ENCODE measurements at regions not wholly inside any gene's neighbourhood (a gene's known extent, or its start where the extent isn't known, plus 50 kb on each side); places are given as distances from the start of the nearest gene placed in this dataset.

GRCh38 chr1:115450501-115451040, 112.5 kb upstream of the NGF start:
- H3K9me3 ChIP-seq: no peaks in the 10 kb centered on the region
- no peak overlapping the region for H3K4me3 ChIP-seq (ENCODE audit: low read depth in 2 of 2, low read length in 1 of 2)
- H4K20me1 ChIP-seq (ENCODE audit: insufficient read depth): no peaks in the 10 kb centered on the region
- no peak overlapping the region for H3K4me2 ChIP-seq
- no peaks in the 10 kb centered on the region; the same call in 1 of the 2 replicates for H3K9me2 ChIP-seq
- no peaks in the 10 kb centered on the region for H3K79me2 ChIP-seq (ENCODE audit: insufficient read depth)
- no peaks in the 10 kb centered on the region for H3K36me3 ChIP-seq (replicated peaks in 1 of 2; ENCODE audit: control insufficient read depth in 1 of 2, insufficient read depth in 2 of 2, low read length in 1 of 2)
- H3K9ac ChIP-seq: no peak overlapping the region
- H3F3A ChIP-seq (replicated peaks; ENCODE audit: insufficient read depth): no peaks in the 10 kb centered on the region
- no peak overlapping the region for H2AFZ ChIP-seq (ENCODE audit: low read depth)
- ChIA-PET POLR2A (no interaction called here), CTCF (interaction anchor here (3.6 kb wide), 1 partner anchor 18 kb away, joined by 13 read pairs; no protein-coding TSS in a partner anchor)
- peaks cover 0 to 5% of the 10 kb centered on the region in 2 experiments; a peak in 2 of 4 replicates for H3K4me1 ChIP-seq (ENCODE audit: control insufficient read depth in 1 of 2, insufficient read depth in 2 of 2, low read depth in 1 of 2, low read length in 1 of 2)
- WGBS (ENCODE audit: low lambda C conversion rate): 67% methylated on average over 6 of the region's 6 CpGs
- no peak overlapping the region for H3K27ac ChIP-seq (ENCODE audit: low read depth in 2 of 2, low read length in 1 of 2)
- TF ChIP-seq GATA2 (CRISPR knock-in tag; IDR thresholded peaks at IDR 0.05) (no peak), CTCF (IDR thresholded peaks at IDR 0.05) (no peak), PBX3 (IDR thresholded peaks at IDR 0.05) (no peak), ELF1 (IDR thresholded peaks at IDR 0.05) (no peak)
- no peak for DNase-seq
- H3K27me3 ChIP-seq (ENCODE audit: insufficient read depth): no peaks in the 10 kb centered on the region

- POLR2A ChIA-PET: interaction anchor here (0.6 kb wide), 1 partner anchor 158 kb away, joined by 3 read pairs; no protein-coding TSS in a partner anchor
- H3K4me1 ChIP-seq (ENCODE audit: control insufficient read depth in 1 of 2, insufficient read depth in 2 of 2, low read depth in 1 of 2, low read length in 1 of 2): no peaks in the 10 kb centered on the region; a peak in 1 of 4 replicates
Measured at GRCh38 chr1:115448282-115449044, 110.4 kb upstream of the NGF start.

GRCh38 chr1:115447672-115448071, 109.6 kb upstream of the NGF start:
- WGBS (ENCODE audit: low lambda C conversion rate): 27% methylated on average over 3 of the region's 3 CpGs
- CTCF ChIA-PET: interaction anchor here (1.4 to 2.1 kb wide), 2 partner anchors 22 to 309 kb away, joined by 4 to 8 read pairs; no protein-coding TSS in a partner anchor
- H3K27ac ChIP-seq (ENCODE audit: low read depth in 2 of 2, low read length in 1 of 2): no peak overlapping the region

More at GRCh38 chr1:115448282-115449044, 110.4 kb upstream of the NGF start:
- CTCF ChIA-PET: interaction anchor here (1.4 to 2.1 kb wide), 2 partner anchors 21 to 309 kb away, joined by 4 to 8 read pairs; no protein-coding TSS in a partner anchor
- Histone ChIP-seq H3K27ac (ENCODE audit: low read depth in 2 of 2, low read length in 1 of 2) (no peak overlapping the region), H3K36me3 (replicated peaks in 1 of 2; ENCODE audit: control insufficient read depth in 1 of 2, insufficient read depth in 2 of 2, low read length in 1 of 2) (no peaks in the 10 kb centered on the region), H3K9me3 (no peaks in the 10 kb centered on the region), H3K4me3 (ENCODE audit: low read depth in 2 of 2, low read length in 1 of 2) (no peak overlapping the region), H3K4me2 (no peak overlapping the region), H2AFZ (ENCODE audit: low read depth) (no peak overlapping the region), H3K79me2 (ENCODE audit: insufficient read depth) (no peaks in the 10 kb centered on the region), H3F3A (replicated peaks; ENCODE audit: insufficient read depth) (no peaks in the 10 kb centered on the region), H3K27me3 (ENCODE audit: insufficient read depth) (no peaks in the 10 kb centered on the region), H4K20me1 (ENCODE audit: insufficient read depth) (no peaks in the 10 kb centered on the region), H3K9ac (no peak overlapping the region), H3K9me2 (no peaks in the 10 kb centered on the region; the same call in 1 of the 2 replicates)
- TF ChIP-seq CHD2 (IDR thresholded peaks at IDR 0.05; ENCODE audit: low read length, partially characterized antibody) (no peak), FOXJ3 (CRISPR knock-in tag; IDR thresholded peaks at IDR 0.05) (no peak), RCOR1 (IDR thresholded peaks at IDR 0.05; ENCODE audit: low read length) (no peak)
- 92% methylated on average over 5 of the region's 5 CpGs for WGBS (ENCODE audit: low lambda C conversion rate)
- DNase-seq: no peak

More at GRCh38 chr1:115447672-115448071, 109.6 kb upstream of the NGF start:
- no peaks in the 10 kb centered on the region for H3F3A ChIP-seq (replicated peaks; ENCODE audit: insufficient read depth)
- no peaks in the 10 kb centered on the region for H3K36me3 ChIP-seq (replicated peaks in 1 of 2; ENCODE audit: control insufficient read depth in 1 of 2, insufficient read depth in 2 of 2, low read length in 1 of 2)
- H3K9ac ChIP-seq: no peak overlapping the region
- H4K20me1 ChIP-seq (ENCODE audit: insufficient read depth): no peaks in the 10 kb centered on the region
- no peak overlapping the region for H3K4me2 ChIP-seq
- no peak overlapping the region for H2AFZ ChIP-seq (ENCODE audit: low read depth)
- no peaks in the 10 kb centered on the region; the same call in 1 of the 2 replicates for H3K9me2 ChIP-seq
- H3K79me2 ChIP-seq (ENCODE audit: insufficient read depth): no peaks in the 10 kb centered on the region
- no peaks in the 10 kb centered on the region for H3K27me3 ChIP-seq (ENCODE audit: insufficient read depth)
- TF ChIP-seq ZBTB33 (IDR thresholded peaks at IDR 0.05; ENCODE audit: borderline replicate concordance, low read depth) (no peak), JUND (IDR thresholded peaks at IDR 0.05) (no peak), RXRA (IDR thresholded peaks at IDR 0.05; ENCODE audit: borderline replicate concordance, low read depth) (0 out of 2 replicates have a peak, but pooled peaks have one; percentile 40), TCF12 (IDR thresholded peaks at IDR 0.05) (peak; percentile 22; the same call in 1 of the 2 replicates)
- POLR2A ChIA-PET: interaction anchor here (0.6 kb wide), 1 partner anchor 157 kb away, joined by 3 read pairs; no protein-coding TSS in a partner anchor
- no peaks in the 10 kb centered on the region; a peak in 1 of 4 replicates for H3K4me1 ChIP-seq (ENCODE audit: control insufficient read depth in 1 of 2, insufficient read depth in 2 of 2, low read depth in 1 of 2, low read length in 1 of 2)
- H3K4me3 ChIP-seq (ENCODE audit: low read depth in 2 of 2, low read length in 1 of 2): no peak overlapping the region
- DNase-seq: no peak
- no peaks in the 10 kb centered on the region for H3K9me3 ChIP-seq
